OCI-LY1 (cell line): ENCODE measurements at regions not wholly inside any gene's neighbourhood (a gene's known extent, or its start where the extent isn't known, plus 50 kb on each side); places are given as distances from the start of the nearest gene placed in this dataset.
A peak's percentile ranks its signal among the peaks of the same experiment; 100 is the strongest.

Experiments used
- H2AFZ ChIP-seq: fragments of 200-600 bp; sonication (generic), shearing (Covaris generic); 2 replicates; pipeline ENCODE4 v1.6.0; 2014; ENCODE audit warnings: antibody characterized with exemption, mild to moderate bottlenecking, low read length
- H3F3A ChIP-seq: fragments of 200-600 bp; sonication (generic), shearing (Covaris generic); 2 replicates; pipeline ENCODE4 v1.6.0; 2014; ENCODE audit warnings: mild to moderate bottlenecking, antibody characterized with exemption, low read length, moderate library complexity; ENCODE audit not compliant: insufficient read depth
- H3K27ac ChIP-seq: fragments of 200-600 bp; sonication (generic); 2 replicates; pipeline ENCODE4 v1.5.1; 2014; ENCODE audit warnings: low read length, mixed run types, mild to moderate bottlenecking, low read depth; ENCODE audit not compliant: poor library complexity, severe bottlenecking
- H3K27me3 ChIP-seq: fragments of 200-600 bp; sonication (generic); 2 replicates; pipeline ENCODE4 v1.6.0; 2014; ENCODE audit warnings: antibody characterized with exemption, mild to moderate bottlenecking, low read length, moderate library complexity; ENCODE audit not compliant: insufficient read depth
- H3K36me3 ChIP-seq: fragments of 200-600 bp; sonication (generic); 2 replicates; pipeline ENCODE4 v1.6.1; 2014; ENCODE audit warnings: mild to moderate bottlenecking, antibody characterized with exemption, low read length, moderate library complexity, mixed read lengths; ENCODE audit not compliant: insufficient read depth
- H3K4me1 ChIP-seq: fragments of 200-600 bp; sonication (generic); 2 replicates; pipeline ENCODE4 v1.5.1; 2014; ENCODE audit warnings: mild to moderate bottlenecking, low read length, moderate library complexity; ENCODE audit not compliant: insufficient read depth, severe bottlenecking
- H3K4me2 ChIP-seq: fragments of 200-600 bp; sonication (generic), shearing (Covaris generic); 2 replicates; pipeline ENCODE4 v1.6.1; 2014; ENCODE audit warnings: low read length
- H3K4me3 ChIP-seq: fragments of 200-600 bp; sonication (generic); 2 replicates; pipeline ENCODE4 v1.5.1; 2014; ENCODE audit warnings: low read length, low read depth, mild to moderate bottlenecking, mixed read lengths; ENCODE audit not compliant: poor library complexity, severe bottlenecking
- H3K79me2 ChIP-seq: fragments of 200-600 bp; shearing (Covaris generic); 2 replicates; pipeline ENCODE4 v1.6.1; 2016; ENCODE audit warnings: mixed run types, low read length, mixed read lengths; ENCODE audit not compliant: insufficient read depth
- H3K9ac ChIP-seq: fragments of 200-600 bp; sonication (generic), shearing (Covaris generic); 2 replicates; pipeline ENCODE4 v1.6.1; 2014; ENCODE audit warnings: mild to moderate bottlenecking, low read length, mixed read lengths
- H3K9me2 ChIP-seq: fragments of 200-600 bp; sonication (generic), shearing (Covaris generic); 2 replicates; pipeline ENCODE4 v1.6.1; 2014; ENCODE audit warnings: low read depth, mild to moderate bottlenecking, low read length, mixed read lengths
- H3K9me3 ChIP-seq: fragments of 200-600 bp; shearing (Covaris generic); 2 replicates; pipeline ENCODE4 v1.6.1; 2014; ENCODE audit warnings: low read length, mixed read lengths
- H4K20me1 ChIP-seq: fragments of 200-600 bp; sonication (generic), shearing (Covaris generic); 2 replicates; pipeline ENCODE4 v1.6.0; 2016; ENCODE audit warnings: mild to moderate bottlenecking, low read length; ENCODE audit not compliant: insufficient read depth
- EZH2 ChIP-seq: fragments of 200-600 bp; sonication (generic), shearing (Covaris generic); IDR thresholded peaks from 2 replicates; pipeline ENCODE4 v1.8.0; 2017; ENCODE audit warnings: borderline replicate concordance, mixed run types, mild to moderate bottlenecking, antibody characterized with exemption, low read length, moderate library complexity, mixed read lengths
- TF ChIP-seq, protein P1 (sequence below): fragments of 200-600 bp; sonication (generic), shearing (Covaris generic); IDR thresholded peaks from 2 replicates; pipeline ENCODE4 v1.5.1; 2017; ENCODE audit warnings: mild to moderate bottlenecking, antibody characterized with exemption, low read length, moderate library complexity, mixed read lengths

DNA sequence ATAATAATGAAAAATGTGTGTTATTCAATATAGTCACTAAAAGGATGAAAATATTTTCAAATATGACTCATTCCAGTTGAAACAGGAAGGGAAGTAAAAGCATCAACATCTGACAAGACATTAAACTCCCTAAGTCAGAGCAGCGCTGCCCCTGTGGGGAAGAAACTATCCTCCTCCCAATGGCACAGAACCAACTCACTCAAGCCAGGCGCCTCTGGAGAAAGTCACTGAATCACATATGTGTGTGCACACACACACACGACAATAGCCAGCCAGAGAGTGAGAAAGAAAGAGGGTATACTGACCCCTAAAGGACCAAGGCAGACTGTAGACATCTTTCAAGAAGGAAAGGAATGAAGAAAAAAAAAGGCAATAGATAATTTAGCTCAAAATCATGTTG lies 126.9 kb downstream of the SETD4 start:
- Histone ChIP-seq H4K20me1 (no peaks in the 10 kb centered on the region), H3K4me2 (no peak overlapping the region), H3K27ac (no peak overlapping the region), H3K36me3 (no peaks in the 10 kb centered on the region), H2AFZ (no peak overlapping the region), H3K4me1 (no peaks in the 10 kb centered on the region), H3K79me2 (no peaks in the 10 kb centered on the region), H3K4me3 (no peak overlapping the region), H3F3A (no peaks in the 10 kb centered on the region), H3K9me3 (no peaks in the 10 kb centered on the region), H3K9me2 (no peaks in the 10 kb centered on the region), H3K27me3 (no peaks in the 10 kb centered on the region; the same call in 1 of the 2 replicates), H3K9ac (no peak overlapping the region)
- no peak for TF ChIP-seq EZH2
- TF ChIP-seq, protein P1, sequence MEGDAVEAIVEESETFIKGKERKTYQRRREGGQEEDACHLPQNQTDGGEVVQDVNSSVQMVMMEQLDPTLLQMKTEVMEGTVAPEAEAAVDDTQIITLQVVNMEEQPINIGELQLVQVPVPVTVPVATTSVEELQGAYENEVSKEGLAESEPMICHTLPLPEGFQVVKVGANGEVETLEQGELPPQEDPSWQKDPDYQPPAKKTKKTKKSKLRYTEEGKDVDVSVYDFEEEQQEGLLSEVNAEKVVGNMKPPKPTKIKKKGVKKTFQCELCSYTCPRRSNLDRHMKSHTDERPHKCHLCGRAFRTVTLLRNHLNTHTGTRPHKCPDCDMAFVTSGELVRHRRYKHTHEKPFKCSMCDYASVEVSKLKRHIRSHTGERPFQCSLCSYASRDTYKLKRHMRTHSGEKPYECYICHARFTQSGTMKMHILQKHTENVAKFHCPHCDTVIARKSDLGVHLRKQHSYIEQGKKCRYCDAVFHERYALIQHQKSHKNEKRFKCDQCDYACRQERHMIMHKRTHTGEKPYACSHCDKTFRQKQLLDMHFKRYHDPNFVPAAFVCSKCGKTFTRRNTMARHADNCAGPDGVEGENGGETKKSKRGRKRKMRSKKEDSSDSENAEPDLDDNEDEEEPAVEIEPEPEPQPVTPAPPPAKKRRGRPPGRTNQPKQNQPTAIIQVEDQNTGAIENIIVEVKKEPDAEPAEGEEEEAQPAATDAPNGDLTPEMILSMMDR, result peak; percentile 14; the same call in 1 of the 2 replicates

DNA sequence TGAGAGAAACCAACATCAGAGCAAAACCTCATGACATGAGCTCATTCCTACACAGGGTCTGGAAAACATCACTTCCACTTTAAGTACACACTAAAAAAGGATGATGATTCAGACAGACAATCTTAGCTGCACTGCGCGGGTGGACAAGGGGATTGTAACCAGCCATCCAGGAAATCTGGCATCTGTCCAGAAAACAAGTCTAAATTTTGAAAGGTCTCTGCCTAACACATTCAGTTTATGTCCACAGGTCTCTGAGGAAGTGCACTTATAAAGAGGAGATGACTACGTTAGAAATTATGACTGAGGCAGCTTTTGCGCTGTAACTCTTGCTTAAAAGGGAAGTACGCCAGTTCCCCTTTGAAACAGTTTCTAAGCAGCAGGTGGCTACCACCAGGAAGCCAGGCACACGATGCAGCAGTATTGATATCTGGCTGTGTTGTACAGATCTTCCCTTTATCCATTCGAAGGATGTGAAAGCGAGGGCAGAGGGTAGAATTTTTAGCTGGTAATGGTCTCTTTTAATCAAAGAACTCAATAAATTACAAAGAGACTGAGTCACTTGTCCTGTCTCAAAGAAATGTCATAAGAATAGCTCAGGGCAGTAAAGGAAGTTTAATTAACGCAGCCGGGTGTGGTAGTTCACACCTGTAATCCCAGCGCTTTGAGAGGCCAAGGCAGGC lies 128.0 kb downstream of the SETD4 start:
- no peaks in the 10 kb centered on the region for H3K4me1 ChIP-seq
- no peaks in the 10 kb centered on the region for H4K20me1 ChIP-seq
- TF ChIP-seq, protein P1, result no peak
- no peak for TF ChIP-seq EZH2
- H3K79me2 ChIP-seq, result no peaks in the 10 kb centered on the region
- no peaks in the 10 kb centered on the region; the same call in 1 of the 2 replicates for H3K27me3 ChIP-seq
- no peaks in the 10 kb centered on the region for H3K9me2 ChIP-seq
- no peak overlapping the region for H2AFZ ChIP-seq
- no peak overlapping the region for H3K4me3 ChIP-seq
- H3K4me2 ChIP-seq, result no peak overlapping the region
- no peaks in the 10 kb centered on the region for H3K36me3 ChIP-seq
- H3K9ac ChIP-seq, result no peak overlapping the region
- no peaks in the 10 kb centered on the region for H3K9me3 ChIP-seq
- no peak overlapping the region for H3K27ac ChIP-seq
- no peaks in the 10 kb centered on the region for H3F3A ChIP-seq

DNA sequence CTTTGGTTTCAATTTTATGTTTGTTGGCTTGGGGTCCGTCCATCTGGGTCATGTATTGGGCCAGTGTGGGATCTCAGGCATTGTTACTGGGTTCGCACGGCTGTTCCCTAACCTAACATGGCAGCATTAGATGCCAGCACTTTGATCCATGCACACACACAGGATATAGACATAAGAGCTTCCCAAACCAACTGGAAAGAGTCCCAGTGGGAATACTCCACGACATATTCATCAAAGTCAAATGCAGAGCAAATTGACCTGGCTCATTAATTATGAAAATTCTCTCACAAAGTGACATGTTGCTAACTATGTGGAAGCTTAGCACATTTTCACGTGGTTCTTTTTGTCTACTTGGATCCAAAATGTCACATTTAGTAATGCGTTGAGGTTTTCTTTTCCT lies 130.4 kb downstream of the SETD4 start:
- TF ChIP-seq, protein P1, result no peak
- no peak for TF ChIP-seq EZH2
- Histone ChIP-seq H4K20me1 (no peaks in the 10 kb centered on the region), H3K9me2 (no peaks in the 10 kb centered on the region)

More for the DNA sequence above, 130.4 kb downstream of the SETD4 start:
- no peaks in the 10 kb centered on the region for H3K4me1 ChIP-seq
- no peak overlapping the region for H3K4me3 ChIP-seq
- H3K27ac ChIP-seq, result no peak overlapping the region
- H3F3A ChIP-seq, result no peaks in the 10 kb centered on the region
- H3K79me2 ChIP-seq, result no peaks in the 10 kb centered on the region
- H3K4me2 ChIP-seq, result no peak overlapping the region
- no peaks in the 10 kb centered on the region for H3K36me3 ChIP-seq
- H3K27me3 ChIP-seq, result no peaks in the 10 kb centered on the region; the same call in 1 of the 2 replicates
- no peak overlapping the region for H2AFZ ChIP-seq
- no peaks in the 10 kb centered on the region for H3K9me3 ChIP-seq
- no peak overlapping the region for H3K9ac ChIP-seq
